Thymus (tissue), 11 donors: ENCODE measurements at regions not wholly inside any gene's neighbourhood (a gene's known extent, or its start where the extent isn't known, plus 50 kb on each side); places are given as distances from the start of the nearest gene placed in this dataset.

Experiments
- DNase-seq, 9 donors: peaks; one replicate each; pipeline ENCODE4 v3.0.0-alpha.2; 2013; ENCODE audit warnings: low spot score in 9 of 9, low read depth in 6 of 9, missing footprints in 1 of 9
- H3K27ac ChIP-seq, 2 donors: one replicate each; pipeline ENCODE4 v1.5.1; 2013; ENCODE audit warnings: control low read depth in 1 of 2, low read depth in 1 of 2, low read length in 1 of 2, mild to moderate bottlenecking in 1 of 2, moderate library complexity in 1 of 2
- H3K27me3 ChIP-seq, 2 donors: one replicate each; pipeline ENCODE4 v1.5.1; 2013; ENCODE audit warnings: low read length in 1 of 2; ENCODE audit not compliant: control insufficient read depth in 2 of 2, insufficient read depth in 1 of 2
- H3K36me3 ChIP-seq, 2 donors: one replicate each; pipeline ENCODE4 v1.5.1; 2013; ENCODE audit warnings: low read length in 1 of 2, mild to moderate bottlenecking in 1 of 2, moderate library complexity in 1 of 2; ENCODE audit not compliant: control insufficient read depth in 2 of 2, insufficient read depth in 2 of 2
- H3K4me1 ChIP-seq, 2 donors: one replicate each; pipeline ENCODE4 v1.5.1; 2013; ENCODE audit warnings: low read length in 2 of 2; ENCODE audit not compliant: control insufficient read depth in 2 of 2, insufficient read depth in 2 of 2
- H3K4me3 ChIP-seq, 2 donors: one replicate each; pipeline ENCODE4 v1.5.1; 2013; ENCODE audit warnings: low read length in 2 of 2, control low read depth in 1 of 2, mild to moderate bottlenecking in 1 of 2
- H3K9me3 ChIP-seq, 2 donors: one replicate each; pipeline ENCODE4 v1.5.1; 2013; ENCODE audit warnings: low read length in 1 of 2, mild to moderate bottlenecking in 1 of 2; ENCODE audit not compliant: control insufficient read depth in 2 of 2, insufficient read depth in 1 of 2
- WGBS: extraction: QIAGEN DNeasy Blood & Tissue Kit; methylation state at CpG from one replicate; pipeline ENCODE4 v1.1.7; 2013; 5-methylcytosine and 5-hydroxymethylcytosine counted together
- donor health status: healthy.

- DNase-seq, result no peak
- H3K4me1 ChIP-seq, result no peaks in the 10 kb centered on the region
- no peak overlapping the region for H3K4me3 ChIP-seq
- no peak overlapping the region for H3K27ac ChIP-seq
- no peaks in the 10 kb centered on the region for H3K27me3 ChIP-seq
- H3K36me3 ChIP-seq, result no peaks in the 10 kb centered on the region
- H3K9me3 ChIP-seq, result peaks cover 0 to 1% of the 10 kb centered on the region in 2 donors
- WGBS, result 94% methylated on average over 9 of the region's 9 CpGs
Measured at GRCh38 chr4:38223782-38224236, 263.6 kb downstream of the PTTG2 start.

GRCh38 chr4:38224850-38225249, 264.7 kb downstream of the PTTG2 start:
- Histone ChIP-seq H3K27me3 (no peaks in the 10 kb centered on the region), H3K36me3 (no peaks in the 10 kb centered on the region), H3K9me3 (peaks cover 0 to 1% of the 10 kb centered on the region in 2 donors), H3K4me3 (no peak overlapping the region), H3K27ac (no peak overlapping the region), H3K4me1 (no peaks in the 10 kb centered on the region)
- WGBS, result over 99% methylated on average over 3 of the region's 3 CpGs
- DNase-seq, result no peak

GRCh38 chr4:38226170-38226569, 266.0 kb downstream of the PTTG2 start:
- Histone ChIP-seq H3K27me3 (no peaks in the 10 kb centered on the region), H3K4me1 (no peaks in the 10 kb centered on the region), H3K9me3 (peaks cover 0 to 1% of the 10 kb centered on the region in 2 donors), H3K27ac (no peak overlapping the region), H3K36me3 (no peaks in the 10 kb centered on the region), H3K4me3 (no peak overlapping the region)
- 97% methylated on average over 2 of the region's 2 CpGs for WGBS
- no peak for DNase-seq

- no peaks in the 10 kb centered on the region for H3K9me3 ChIP-seq
- H3K27me3 ChIP-seq, result no peaks in the 10 kb centered on the region
- no peaks in the 10 kb centered on the region for H3K4me1 ChIP-seq
- no peak for DNase-seq
- H3K27ac ChIP-seq, result no peak overlapping the region
- WGBS, result 86% methylated on average over 10 of the region's 10 CpGs
- H3K36me3 ChIP-seq, result no peaks in the 10 kb centered on the region
- no peak overlapping the region for H3K4me3 ChIP-seq
Measured at GRCh38 chr4:38230121-38230801, 270.1 kb downstream of the PTTG2 start.

GRCh38 chr4:38230821-38231563, 270.8 kb downstream of the PTTG2 start:
- Histone ChIP-seq H3K27me3 (no peaks in the 10 kb centered on the region), H3K4me3 (no peak overlapping the region), H3K9me3 (no peaks in the 10 kb centered on the region), H3K36me3 (no peaks in the 10 kb centered on the region), H3K27ac (no peak overlapping the region), H3K4me1 (no peaks in the 10 kb centered on the region)
- DNase-seq, result no peak
- 98% methylated on average over 7 of the region's 7 CpGs for WGBS

- 96% methylated on average over 4 of the region's 4 CpGs for WGBS
- H3K27me3 ChIP-seq, result no peaks in the 10 kb centered on the region
- no peaks in the 10 kb centered on the region for H3K4me1 ChIP-seq
- no peak overlapping the region for H3K27ac ChIP-seq
- H3K9me3 ChIP-seq, result no peaks in the 10 kb centered on the region
- no peak overlapping the region for H3K4me3 ChIP-seq
- DNase-seq, result no peak
- H3K36me3 ChIP-seq, result no peaks in the 10 kb centered on the region
Measured at GRCh38 chr4:38231626-38232025, 271.4 kb downstream of the PTTG2 start.

- no peaks in the 10 kb centered on the region for H3K27me3 ChIP-seq
- H3K4me1 ChIP-seq, result no peaks in the 10 kb centered on the region
- no peaks in the 10 kb centered on the region for H3K36me3 ChIP-seq
- no peak overlapping the region for H3K4me3 ChIP-seq
- no peaks in the 10 kb centered on the region for H3K9me3 ChIP-seq
- no peak overlapping the region for H3K27ac ChIP-seq
- DNase-seq, result no peak
Measured at GRCh38 chr4:38232741-38233140, 272.5 kb downstream of the PTTG2 start.

GRCh38 chr4:38233727-38234480, 273.7 kb downstream of the PTTG2 start:
- H3K27ac ChIP-seq, result no peak overlapping the region
- H3K36me3 ChIP-seq, result no peaks in the 10 kb centered on the region
- no peaks in the 10 kb centered on the region for H3K9me3 ChIP-seq
- no peak overlapping the region for H3K4me3 ChIP-seq
- no peaks in the 10 kb centered on the region for H3K27me3 ChIP-seq
- 78% methylated on average over 6 of the region's 6 CpGs for WGBS
- no peak for DNase-seq
- no peaks in the 10 kb centered on the region for H3K4me1 ChIP-seq

GRCh38 chr4:38235354-38235753, 275.2 kb downstream of the PTTG2 start:
- Histone ChIP-seq H3K27me3 (no peaks in the 10 kb centered on the region), H3K4me1 (no peaks in the 10 kb centered on the region), H3K27ac (no peak overlapping the region), H3K36me3 (no peaks in the 10 kb centered on the region), H3K9me3 (no peaks in the 10 kb centered on the region), H3K4me3 (no peak overlapping the region)
- no peak for DNase-seq
- 97% methylated on average over 3 of the region's 3 CpGs for WGBS
